Fibroblast of peridontal ligament (primary cell): ENCODE measurements at regions not wholly inside any gene's neighbourhood (a gene's known extent, or its start where the extent isn't known, plus 50 kb on each side); places are given as distances from the start of the nearest gene placed in this dataset.
A peak's percentile ranks its signal among the peaks of the same experiment; 100 is the strongest.
"Not testable (repeated sequence)": the region's sequence is repeated elsewhere in the genome, so short reads cannot be mapped to it uniquely, and the experiment has no call there.

Experiments
- DNase-seq: peaks from one replicate; pipeline ENCODE4 v3.0.0-alpha.2; 2010; ENCODE audit errors: extremely low read depth

DNA sequence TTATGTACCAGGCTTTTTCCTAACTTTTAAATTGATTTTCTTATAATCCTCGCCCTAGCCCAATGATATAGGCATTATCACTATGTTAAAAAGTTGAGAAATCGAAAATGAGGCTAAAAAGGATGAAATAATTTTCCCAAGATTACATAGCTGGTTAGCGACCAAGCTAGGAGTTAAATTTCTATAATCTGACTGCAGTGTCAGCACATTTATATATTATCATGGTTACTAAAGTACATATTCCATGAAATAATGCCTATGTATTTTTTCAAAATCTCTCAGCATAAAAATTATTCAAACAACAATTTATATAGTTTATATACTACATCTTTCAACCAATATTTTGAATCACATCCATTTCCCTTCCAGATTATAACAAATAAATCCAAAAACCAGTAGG lies 317.3 kb upstream of the TFPI start:
- no peak for DNase-seq

DNA sequence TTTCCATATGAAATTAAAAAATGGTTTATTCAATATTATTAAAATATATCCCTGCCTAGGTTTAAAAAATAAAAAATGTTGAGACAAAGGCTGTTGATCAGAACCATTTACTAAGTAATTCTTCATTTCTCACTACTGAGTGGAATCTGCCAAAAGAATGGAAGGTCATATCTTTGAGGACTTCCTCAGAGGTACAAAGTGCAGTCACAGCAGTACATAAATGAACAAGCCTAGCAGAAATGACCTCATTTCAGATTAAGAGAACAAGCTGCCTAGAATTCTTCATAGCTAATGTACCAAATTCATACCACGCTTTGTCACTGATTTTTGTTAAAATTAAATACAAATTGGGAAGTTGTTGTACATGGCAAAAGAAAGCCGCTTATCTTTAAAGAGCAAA lies 318.9 kb upstream of the TFPI start:
- no peak for DNase-seq

DNA sequence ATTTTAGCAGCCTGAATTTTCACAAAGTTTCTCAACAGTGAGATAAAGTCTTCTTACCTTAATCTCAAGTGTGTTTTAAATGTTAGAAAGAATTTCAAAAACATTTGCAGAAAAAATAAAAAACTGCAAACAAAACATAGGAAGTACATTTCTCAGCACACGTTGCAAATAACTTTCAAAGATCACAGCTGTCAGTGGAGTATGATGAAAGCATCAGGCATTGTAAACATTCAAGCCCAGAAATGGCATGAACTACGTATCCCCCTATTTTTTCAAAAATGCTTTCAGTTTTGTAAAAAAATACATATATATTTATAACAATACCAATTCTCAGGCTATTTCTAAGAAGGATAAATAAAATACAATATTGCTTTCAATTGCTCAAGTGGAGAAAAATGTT lies 320.6 kb upstream of the TFPI start:
- peak; percentile 22 for DNase-seq

DNA sequence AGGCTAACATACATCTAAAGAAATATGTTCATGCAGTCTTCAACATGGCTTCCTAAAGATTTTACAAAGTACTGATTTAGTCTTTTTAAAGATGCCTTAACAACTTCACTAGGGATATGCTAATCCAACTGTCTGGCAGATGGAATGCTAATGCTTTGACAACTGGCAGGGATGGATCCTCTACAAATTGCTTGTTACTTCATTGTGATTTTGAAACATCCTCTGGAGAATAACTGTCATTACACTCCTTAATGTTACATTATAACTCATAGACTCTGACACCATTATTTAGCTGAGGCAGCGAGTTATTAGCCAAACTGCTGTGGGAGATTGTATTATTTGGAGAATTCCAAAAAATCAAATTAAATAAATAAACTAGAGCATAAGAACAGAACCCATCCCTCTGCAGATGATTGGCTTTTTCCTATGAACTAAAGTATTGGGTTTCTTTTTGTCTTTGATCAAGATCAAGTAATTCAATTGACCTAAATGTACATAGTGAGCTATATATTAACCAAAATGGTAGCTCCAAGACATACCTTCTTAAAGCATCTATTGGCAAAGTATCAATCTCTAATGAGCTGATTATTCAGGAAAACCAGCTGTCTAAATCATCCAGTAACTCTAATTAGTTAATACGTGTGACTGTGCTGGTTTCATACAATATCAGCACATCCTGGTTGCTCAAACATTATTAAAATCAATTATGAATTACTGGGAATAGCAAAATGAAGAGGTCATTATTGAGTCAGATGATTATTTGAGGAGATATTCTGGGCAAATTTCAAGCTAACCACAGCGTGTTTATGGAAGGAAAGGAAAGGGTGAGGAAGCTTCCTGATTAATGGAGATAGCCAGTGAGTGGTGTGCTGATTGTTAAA lies 321.3 kb upstream of the TFPI start:
- no peak for DNase-seq

DNA sequence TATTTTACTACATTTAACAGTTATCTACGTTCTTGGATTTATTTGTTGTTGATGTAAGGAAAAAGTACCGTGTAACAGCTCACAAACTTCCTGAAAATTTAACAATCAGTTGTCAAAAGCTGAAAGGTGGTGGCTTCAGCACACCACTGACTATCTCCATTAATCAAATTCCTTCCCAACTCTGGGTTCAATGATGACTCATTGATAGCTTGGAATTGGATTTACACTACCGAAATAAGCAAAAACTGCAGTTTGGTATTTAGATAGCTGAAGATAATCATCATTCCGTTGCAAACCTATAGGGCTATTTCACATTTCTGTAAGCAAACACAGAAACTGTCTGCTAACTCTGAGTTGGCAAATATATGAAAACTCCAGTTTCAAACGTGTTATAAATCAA lies 322.3 kb upstream of the TFPI start:
- DNase-seq = no peak

DNA sequence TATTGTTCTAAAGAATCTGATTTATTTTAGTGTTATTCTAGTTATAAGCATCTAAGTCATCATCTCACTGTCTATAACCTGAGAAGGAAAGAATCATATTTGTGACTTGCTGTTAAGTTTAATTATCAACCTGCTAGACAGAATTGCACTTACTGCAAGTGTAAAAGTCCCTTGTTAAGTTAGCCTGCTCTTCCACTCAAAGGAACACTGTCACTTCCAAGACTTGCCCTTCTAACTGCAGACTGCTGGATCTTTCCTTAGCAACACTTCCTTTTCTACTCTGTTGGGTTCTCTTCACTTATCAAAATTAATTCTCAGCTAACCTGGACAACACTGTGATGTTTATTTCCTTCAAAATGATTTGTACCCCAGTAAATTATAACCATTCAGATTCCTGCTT lies 323.2 kb upstream of the TFPI start:
- DNase-seq = no peak

DNA sequence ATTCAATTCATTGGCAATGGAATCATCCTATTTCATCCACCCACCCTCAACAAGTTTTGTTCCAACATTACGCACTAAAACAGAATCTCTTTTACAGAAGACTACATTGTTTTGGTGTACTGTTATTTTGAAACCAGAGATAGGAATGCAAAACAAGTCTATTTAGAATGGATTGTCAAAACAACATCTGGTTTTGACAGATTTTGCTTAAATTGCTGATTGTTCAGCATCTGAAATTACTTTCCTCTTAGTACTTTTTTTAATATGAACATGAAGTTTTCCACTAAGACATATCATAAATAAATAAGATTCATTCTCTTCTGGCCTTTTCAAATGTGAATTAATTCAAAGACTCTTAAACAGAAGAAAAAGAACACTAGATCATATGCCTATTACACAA lies 323.9 kb upstream of the TFPI start:
- no peak for DNase-seq

DNA sequence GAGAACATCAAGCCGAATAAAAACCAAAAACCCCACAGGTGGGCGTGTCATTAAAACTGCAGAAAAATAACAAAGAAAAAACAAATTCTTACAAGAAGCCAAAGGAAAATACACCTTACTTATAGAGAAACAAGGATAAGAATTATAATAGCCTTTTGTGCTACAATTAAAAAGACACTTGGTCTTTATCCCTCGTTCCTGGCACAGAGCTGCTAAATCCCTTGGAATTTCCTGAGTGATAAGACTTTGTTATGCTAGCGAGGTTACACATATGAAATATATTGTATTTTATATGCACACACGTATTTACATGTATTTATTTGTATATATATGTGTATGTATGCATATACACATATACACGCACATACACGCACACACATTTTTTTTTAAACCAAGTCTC lies 325.3 kb upstream of the TFPI start:
- no peak for DNase-seq

DNA sequence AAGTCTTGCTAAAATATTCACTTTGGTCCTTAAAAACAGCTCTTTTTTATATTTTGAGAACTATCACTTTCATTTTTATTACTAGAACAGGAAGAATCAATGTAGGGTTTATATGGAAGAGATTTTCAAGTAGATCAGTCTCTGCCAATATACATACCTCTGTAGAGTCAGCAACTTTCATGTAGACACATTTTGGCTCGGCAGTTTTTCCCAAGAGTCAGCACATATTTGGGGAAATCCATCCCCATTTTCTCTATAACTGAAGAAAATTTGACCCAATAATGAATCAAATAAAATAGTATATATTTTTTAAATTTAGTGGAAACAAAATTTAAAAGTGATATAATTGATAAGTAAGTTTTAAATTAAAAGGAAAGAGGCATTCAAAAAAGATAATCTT lies 329.8 kb upstream of the TFPI start:
- no peak for DNase-seq

DNA sequence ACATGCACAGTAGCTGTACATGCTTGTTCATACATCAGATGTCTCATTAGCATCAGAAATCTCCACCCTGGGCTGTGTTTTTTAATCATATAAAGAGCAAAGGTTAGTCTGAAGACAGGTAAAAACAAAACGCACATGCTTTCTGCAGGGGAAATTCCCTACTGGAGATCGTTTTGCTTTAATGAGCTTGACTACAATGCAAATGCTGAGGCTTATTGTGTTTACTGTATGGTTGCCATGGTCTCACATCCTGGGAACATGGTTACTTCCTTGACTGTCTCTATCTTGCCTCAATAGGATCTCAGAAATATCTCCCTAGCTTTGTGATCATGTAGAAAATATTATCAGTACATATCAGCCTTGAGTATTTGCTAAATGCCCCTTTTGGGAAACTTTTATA lies 336.5 kb upstream of the TFPI start:
- no peak for DNase-seq

DNA sequence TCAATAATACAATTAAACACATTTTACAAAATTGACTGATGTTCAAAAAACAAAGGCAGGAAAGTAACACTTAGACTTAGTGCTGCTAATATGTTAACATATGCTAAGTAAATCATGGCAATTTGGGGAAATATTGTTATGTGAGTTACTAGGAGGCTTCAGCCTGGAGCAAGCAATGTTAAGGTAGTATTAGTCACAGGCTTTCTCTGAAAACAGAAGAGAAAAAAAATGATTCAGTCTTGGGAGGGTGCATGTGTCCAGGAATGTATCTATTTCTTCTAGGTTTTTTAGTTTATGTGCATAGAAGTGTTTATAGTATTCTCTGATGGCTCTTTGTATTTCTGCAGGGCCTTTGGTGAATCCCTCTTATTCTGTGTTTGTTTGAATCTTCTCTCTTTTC lies 345.8 kb upstream of the TFPI start:
- peak; percentile 8 for DNase-seq

DNA sequence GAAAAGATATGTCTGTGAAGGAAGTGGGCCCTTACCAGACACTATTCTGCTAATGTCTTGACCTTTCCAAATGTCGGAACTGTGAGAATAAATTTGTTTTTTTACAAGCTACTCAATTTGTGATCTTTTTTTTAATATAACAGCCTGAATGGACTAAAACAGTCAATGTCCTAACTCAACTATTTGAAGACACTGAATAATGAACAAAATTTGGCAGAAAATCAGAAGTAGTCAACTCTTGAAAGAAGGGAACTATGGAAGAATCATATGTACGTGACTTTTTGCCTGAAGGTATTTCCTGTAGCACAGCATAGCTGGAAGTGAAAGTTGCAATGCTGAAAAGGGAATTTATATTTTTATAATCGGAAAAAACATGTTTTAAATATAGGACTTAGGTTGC lies 351.8 kb upstream of the TFPI start:
- DNase-seq = no peak

DNA sequence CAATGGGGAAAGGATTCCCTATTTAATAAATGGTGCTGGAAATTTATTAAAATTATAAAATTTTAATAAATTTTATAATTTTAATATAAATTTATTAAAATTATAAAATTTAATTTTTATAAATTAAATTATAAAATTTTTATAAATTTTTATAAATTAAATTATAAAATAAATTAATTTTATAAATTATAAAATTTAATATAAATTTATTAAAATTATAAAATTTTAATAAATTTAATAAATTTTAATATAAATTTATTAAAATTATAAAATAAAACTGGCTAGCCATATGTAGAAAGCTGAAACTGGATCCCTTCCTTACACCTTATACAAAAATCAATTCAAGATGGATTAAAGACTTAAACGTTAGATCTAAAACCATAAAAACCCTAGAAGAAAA lies 356.7 kb upstream of the TFPI start:
- not testable (repeated sequence) for DNase-seq

DNA sequence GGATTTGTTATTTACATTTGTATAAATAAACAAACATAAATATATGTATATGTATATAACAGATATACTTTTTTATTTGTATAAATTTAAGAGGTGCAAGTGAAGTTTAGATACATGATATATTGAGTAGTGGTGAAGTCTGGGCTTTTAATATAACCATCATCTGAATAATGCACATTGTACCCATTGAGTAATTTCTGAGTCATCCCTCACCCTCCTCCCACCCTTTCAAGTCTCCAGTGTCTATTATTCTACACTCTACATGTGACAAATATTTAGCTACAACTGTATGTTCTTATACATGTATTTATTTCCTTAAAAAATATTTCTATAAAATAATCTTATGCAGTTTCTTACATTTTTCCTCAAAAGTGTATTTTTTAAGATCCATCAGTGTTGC lies 358.7 kb upstream of the TFPI start:
- no peak for DNase-seq

DNA sequence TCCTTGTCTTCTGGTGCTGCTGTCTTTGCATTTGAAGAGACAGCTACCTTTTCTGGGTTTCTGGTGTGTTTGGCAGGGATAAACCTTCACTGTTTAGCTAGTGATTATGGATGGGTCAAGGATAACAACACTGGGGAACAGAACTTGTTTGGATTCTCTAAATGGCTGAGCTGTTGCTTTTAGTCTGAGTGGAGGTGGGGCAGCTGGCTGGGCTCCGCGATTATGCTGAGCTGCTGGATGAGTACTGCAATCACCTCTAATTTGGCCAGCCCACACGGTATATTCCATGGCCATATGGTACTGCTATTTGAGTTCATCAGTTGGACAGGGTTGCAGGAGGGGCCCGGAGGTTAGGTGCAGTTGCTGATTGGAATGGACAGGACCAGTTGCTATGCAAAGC lies 361.6 kb upstream of the TFPI start:
- no peak for DNase-seq

DNA sequence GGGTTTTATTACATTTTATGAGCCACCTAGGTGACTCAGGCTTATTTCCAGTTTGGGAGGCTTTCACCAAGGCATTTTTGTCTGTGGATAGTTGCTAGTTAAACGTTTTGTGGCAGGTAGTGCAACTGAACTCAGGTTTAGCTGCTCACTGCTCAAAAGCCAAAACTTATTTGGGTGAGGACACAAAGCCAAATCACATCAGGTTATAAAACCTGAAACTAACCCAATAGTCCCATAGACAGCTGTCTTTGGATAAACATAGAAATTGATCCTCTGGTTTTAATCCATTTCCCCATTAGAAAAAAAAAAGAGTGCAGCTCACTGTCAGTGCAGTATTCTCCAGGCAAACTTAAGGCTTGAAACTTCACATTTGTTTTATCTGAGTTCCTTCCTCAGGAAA lies 362.6 kb upstream of the TFPI start:
- no peak for DNase-seq

DNA sequence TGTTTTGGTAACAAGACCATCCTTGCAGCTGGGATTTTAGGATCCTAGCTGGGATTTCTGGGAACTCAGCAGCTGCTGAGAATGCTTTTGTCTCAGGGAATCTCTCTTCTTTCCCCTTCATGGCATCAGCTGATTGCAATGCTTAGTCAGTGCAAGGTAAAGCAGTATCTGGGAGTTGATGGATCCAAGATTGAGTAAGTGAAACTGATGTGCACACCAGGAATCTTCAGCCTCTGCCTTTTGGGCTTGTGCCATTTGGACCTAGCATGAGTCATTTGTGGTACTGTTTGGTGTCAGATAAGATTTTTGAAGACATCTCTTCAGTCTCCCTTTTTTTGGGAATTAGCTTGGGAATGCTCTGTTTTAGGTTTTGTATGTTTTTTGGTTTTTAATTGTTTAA lies 363.3 kb upstream of the TFPI start:
- peak; percentile 39 for DNase-seq

DNA sequence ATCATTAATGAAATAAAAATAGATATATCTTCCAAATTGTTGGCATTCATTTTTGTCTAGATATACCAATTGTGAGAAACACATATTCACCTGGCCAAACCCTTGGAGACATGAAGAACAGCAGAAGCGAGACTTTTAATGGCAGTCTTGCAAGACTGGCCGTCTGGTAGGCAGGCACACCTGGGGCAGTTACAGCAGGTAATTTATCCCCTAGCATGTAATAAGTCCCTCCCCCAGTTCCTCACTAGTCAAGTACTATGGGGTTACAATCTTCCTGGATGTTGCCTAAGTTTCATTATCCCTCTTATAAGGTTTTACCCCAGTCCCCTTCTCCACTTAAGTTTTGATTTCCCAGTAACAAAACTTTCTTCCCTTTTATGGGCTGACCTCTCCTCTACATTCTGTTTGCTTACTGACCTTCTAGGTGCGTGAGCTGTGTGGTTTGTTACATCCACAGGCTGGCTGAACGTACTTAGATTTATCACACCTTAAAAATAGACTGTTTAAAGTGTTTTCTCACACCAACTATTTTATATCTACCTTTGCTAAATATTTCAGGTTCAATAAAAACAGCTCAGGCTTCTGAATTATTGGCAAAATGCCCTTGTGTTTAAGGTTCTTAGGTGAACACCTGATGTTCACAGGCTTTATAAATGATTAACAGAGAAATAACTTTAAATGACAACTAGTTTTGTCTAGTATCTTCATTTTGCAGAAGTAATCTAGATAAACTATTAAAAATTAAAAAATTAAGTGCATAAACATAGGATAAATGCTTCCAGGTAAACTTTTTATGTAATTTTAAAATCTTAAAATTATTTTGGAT lies 365.0 kb upstream of the TFPI start:
- no peak for DNase-seq

DNA sequence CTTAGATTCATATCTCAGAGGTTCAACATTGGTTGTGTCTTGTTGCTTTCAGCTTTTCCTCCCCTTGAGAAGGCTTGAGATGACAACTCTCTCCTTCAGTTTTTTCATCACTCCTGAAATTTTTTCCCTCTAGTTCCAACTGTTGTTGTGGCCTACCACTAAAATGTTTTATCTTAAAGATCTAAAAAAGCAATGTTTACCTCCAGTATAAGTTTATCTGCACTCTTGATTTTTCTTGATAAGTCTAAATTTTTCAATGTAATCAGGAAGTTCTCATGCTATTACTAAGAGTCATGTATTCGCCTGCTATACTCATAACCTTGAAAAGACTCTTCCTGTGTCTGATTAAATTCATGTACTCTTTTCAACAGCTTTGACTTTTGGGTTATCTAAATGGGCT lies 366.3 kb upstream of the TFPI start:
- DNase-seq = no peak

DNA sequence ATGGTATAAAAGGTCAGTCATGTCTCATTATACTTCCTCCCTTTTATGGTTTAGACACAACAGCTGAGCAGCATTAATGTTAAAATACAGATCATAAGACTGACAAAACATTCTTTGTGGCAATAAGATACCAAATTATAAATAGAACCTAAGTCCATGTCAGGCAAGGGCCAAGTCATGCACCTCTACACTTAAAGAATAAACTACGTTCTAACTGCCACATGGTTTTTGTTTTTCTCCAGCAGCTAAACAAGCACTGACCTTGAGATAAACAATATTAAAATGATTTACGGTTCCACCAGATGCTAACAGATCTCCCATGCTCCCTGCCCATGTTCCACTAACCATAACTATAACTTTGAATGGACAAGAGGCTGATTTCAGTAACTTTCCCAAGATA lies 368.6 kb upstream of the TFPI start:
- peak; percentile 11 for DNase-seq

DNA sequence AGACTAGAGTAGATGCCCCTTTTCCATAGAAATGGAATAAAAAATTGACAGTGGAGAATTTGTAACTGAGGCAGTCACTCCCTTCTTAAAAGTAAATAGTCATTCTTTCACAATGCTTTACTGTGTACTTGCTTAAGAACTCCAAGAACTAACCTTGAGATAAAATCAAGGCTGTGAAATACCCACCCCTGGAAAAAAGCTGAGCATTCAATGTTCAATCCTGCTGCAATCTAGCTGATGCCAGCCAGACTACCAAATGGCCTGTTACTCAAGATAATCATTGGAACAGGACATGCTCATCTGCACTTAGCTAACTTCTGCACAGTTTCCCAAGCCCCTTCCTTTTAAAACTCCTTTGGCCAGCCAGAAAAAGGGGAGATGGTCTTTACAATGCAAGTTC lies 367.4 kb upstream of the GULP1 start:
- DNase-seq = no peak

DNA sequence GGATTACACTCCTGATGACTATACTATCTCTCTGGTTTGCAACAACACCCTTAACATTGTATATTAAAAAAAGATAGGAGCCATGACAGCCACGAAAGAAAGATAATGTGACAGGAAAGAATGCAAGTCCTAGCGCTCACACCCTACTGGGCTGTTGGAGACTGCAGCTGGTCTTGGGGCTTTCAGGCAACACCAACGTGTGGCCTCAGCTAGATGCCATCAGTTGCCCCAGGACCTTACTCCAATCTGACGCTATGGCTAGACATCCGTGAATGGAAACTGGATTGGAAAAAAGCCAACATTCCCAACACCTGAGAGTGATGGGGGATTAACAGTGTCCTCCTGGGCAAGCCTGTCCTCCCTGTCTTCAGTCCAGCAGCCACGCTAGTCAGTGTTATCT lies 357.4 kb upstream of the GULP1 start:
- no peak for DNase-seq

DNA sequence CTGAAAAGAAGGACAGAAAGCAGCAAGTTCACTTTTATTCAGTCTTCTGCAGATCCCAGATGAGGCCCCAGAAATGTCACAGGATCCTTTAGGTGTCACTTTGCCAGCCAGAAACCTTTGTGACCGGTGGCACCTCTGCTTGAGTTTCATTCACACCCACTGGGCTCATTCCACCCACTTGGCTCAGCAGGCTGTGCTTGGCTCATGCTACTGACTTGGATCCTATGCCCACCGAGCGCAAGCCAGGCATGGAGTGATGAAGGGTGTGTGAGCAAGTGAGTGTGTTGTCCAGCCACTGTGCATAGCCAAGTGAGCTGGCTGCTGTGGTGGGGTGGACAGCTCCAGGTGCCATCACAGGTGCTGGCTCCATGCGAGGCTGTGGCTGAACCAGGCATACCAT lies 357.0 kb upstream of the GULP1 start:
- DNase-seq = no peak
